C4-2B (cell line): ENCODE measurements at regions not wholly inside any gene's neighbourhood (a gene's known extent, or its start where the extent isn't known, plus 50 kb on each side); places are given as distances from the start of the nearest gene placed in this dataset.

Experiments
- ZFX ChIP-seq: fragments of 450-650 bp; IDR thresholded peaks from 2 replicates; pipeline ENCODE4 v1.6.1; 2017
- TF ChIP-seq, protein P1 (sequence below): fragments of 450-650 bp; conservative IDR thresholded peaks from 2 replicates; pipeline ENCODE4 v1.5.1; 2017; ENCODE audit warnings: mild to moderate bottlenecking

DNA sequence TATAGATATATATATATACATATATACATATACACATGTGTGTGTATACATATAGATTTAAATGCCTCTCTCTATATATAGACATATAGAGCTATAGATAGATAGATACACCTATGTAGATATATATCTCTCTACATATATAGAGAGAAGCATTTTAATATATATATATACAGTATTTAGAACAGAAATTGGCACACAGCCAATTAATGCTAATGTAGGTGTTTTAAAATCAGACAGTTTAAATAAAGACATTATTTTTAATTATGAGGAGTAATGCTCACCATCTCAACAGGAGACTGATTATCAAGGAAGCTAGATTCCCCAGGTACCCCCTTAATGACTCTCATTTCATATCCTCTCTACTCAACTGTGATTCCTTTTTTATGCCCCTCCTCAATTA, 170.7 kb upstream of the CRIM1 start:
- TF ChIP-seq, protein P1, sequence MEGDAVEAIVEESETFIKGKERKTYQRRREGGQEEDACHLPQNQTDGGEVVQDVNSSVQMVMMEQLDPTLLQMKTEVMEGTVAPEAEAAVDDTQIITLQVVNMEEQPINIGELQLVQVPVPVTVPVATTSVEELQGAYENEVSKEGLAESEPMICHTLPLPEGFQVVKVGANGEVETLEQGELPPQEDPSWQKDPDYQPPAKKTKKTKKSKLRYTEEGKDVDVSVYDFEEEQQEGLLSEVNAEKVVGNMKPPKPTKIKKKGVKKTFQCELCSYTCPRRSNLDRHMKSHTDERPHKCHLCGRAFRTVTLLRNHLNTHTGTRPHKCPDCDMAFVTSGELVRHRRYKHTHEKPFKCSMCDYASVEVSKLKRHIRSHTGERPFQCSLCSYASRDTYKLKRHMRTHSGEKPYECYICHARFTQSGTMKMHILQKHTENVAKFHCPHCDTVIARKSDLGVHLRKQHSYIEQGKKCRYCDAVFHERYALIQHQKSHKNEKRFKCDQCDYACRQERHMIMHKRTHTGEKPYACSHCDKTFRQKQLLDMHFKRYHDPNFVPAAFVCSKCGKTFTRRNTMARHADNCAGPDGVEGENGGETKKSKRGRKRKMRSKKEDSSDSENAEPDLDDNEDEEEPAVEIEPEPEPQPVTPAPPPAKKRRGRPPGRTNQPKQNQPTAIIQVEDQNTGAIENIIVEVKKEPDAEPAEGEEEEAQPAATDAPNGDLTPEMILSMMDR: no peak
- no peak for TF ChIP-seq ZFX
